ENCODE measurements at regions not wholly inside any gene's neighbourhood (a gene's known extent, or its start where the extent isn't known, plus 50 kb on each side); places are given as distances from the start of the nearest gene placed in this dataset.
"Not testable (repeated sequence)": the region's sequence is repeated elsewhere in the genome, so short reads cannot be mapped to it uniquely, and the experiment has no call there.

- no peak for DNase-seq (ENCODE audit: low read depth in 2 of 2)
Measured at GRCh38 chr5:109630093-109630492, 59.6 kb upstream of the MAN2A1 start.

DNA sequence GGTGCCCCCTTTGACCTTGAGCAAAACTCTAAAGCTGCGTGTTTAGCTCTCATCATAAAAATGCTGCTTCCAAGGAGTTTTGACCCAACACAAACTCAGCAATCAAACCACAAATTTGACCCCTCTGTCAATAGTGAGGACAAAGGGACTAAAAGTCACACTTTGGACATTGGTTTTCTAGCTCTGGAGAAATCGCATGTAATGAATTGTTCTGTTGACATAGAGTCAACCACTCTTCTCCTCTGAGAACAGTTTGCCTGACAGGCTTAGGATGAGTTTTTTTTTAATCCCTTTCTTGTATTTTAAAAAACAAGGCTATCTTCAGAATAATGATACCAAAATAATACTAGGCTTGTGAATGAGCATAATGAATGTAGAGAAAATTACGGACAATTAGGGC lies 61.1 kb upstream of the MAN2A1 start:
- DNase-seq (ENCODE audit: low read depth in 2 of 2), result no peak

GRCh38 chr5:109621266-109621665 lies 68.5 kb upstream of the MAN2A1 start:
- not testable (repeated sequence) for DNase-seq (ENCODE audit: low read depth in 2 of 2)

DNA sequence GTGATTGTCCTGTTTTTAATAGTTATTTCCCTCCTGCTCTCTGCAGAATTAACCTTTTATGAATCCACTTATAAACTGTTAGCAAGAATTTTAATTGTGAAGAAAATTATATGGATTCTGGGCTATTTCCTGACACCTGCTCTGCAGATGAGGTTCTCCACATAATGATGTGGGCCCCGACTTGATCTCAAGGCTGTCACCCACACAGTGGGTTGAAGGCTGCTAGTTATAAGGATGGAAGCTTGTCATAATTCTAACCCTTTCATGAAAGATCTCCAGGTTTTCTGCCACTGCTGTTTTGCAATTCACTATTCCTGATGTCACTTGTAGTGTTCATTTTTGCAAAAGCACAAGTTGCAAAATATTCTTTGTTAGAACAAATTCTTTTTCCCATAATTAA lies 69.1 kb upstream of the MAN2A1 start:
- DNase-seq (ENCODE audit: low read depth in 2 of 2), result no peak

GRCh38 chr5:109619606-109620005 lies 70.1 kb upstream of the MAN2A1 start:
- no peak for DNase-seq (ENCODE audit: low read depth in 2 of 2)

- DNase-seq (ENCODE audit: low read depth in 2 of 2), result no peak
Measured at GRCh38 chr5:109619021-109619460, 70.7 kb upstream of the MAN2A1 start.

DNA sequence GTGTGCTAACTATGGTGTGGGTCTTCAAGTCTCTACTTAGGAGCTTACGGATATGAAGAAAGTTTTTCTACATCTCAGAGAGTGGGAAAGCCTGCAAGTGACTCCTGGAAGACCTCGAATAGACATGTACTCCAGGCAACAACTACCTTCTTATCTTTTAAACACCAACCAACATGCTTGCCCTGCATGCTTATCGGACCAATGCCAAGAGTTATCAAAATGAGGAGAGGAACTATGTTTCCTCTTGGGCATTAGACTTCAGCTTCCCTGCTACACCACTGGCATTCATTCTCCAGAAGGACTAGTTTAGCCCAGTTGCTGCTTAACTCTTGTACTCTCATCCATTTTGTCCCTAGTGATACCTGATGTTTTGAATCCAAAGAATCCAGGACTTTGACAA lies 74.7 kb upstream of the MAN2A1 start:
- DNase-seq (ENCODE audit: low read depth in 2 of 2), result no peak

GRCh38 chr5:109614301-109614700 lies 75.4 kb upstream of the MAN2A1 start:
- no peak for DNase-seq (ENCODE audit: low read depth in 2 of 2)

GRCh38 chr5:109612278-109612905 lies 77.3 kb upstream of the MAN2A1 start:
- DNase-seq (ENCODE audit: low read depth in 2 of 2), result no peak

DNA sequence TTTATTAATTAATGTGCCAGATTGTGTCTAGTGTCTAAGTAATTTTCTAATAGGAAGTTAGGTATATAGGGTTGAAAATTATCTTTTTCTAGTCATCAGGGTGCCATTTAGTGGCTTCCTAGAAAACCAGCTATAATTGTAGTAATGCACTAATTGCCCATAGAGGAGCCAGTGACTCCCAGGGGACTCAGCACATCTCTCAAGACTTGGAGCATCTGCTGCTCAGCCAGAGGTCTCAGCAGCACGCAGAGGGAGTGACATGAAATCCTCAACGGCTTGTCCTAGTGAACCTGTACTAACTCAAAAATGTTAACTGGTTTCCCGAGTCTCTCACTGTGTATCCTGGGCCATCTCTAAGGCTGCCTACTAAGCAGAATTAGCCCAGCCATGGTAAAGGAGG lies 78.2 kb upstream of the MAN2A1 start:
- no peak for DNase-seq (ENCODE audit: low read depth in 2 of 2)

- no peak for DNase-seq (ENCODE audit: low read depth in 2 of 2)
Measured at GRCh38 chr5:109611061-109611460, 78.7 kb upstream of the MAN2A1 start.

DNA sequence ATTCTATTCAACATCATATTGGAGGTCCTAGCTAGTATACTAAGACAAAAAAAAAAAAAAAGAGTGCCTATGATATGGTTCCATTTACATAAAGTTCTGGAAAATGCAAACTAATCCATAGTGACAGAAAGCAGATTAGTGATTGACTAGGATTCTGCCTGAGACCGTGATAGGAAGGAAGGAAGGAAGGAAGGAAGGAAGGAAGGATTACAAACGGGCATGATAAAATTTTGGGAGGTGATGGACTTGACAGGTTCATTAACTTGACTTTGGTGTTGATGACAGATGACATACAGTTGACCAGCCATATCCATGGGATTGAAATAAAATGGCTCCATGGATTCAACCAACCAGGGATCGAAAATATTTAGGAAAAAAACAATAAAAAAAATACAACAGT lies 79.1 kb upstream of the MAN2A1 start:
- DNase-seq (ENCODE audit: low read depth in 2 of 2), result no peak

DNA sequence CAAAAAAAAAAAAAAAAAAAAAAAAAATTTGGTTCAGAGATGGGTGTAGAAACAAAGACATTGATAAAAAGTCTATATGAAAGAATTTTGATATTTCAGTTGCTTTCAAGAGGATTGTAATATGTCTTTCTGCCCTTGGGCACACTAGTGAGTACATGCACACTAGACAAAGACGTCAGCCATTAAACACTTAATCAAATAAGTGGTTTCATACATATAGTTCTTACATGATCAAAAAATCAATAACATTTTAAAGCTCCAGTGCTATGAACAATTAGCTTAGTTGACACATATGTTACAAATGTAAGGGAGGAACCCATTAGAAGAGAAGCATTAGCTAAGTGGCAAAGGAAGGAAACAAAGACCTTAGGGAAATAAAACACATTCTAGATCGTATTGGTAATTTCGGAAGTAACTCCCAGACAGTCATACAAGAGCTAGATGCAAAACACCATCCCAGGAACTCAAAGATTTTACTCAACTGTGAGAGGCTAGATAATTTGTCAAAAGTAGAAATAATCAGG lies 84.5 kb upstream of the MAN2A1 start:
- no peak for DNase-seq (ENCODE audit: low read depth in 2 of 2)

- no peak for DNase-seq (ENCODE audit: low read depth in 2 of 2)
Measured at GRCh38 chr5:109604758-109605157, 85.0 kb upstream of the MAN2A1 start.

- DNase-seq (ENCODE audit: low read depth in 2 of 2), result no peak
Measured at GRCh38 chr5:109601736-109602135, 88.0 kb upstream of the MAN2A1 start.

GRCh38 chr5:109597893-109598292 lies 91.8 kb upstream of the MAN2A1 start:
- no peak for DNase-seq (ENCODE audit: low read depth in 2 of 2)

DNA sequence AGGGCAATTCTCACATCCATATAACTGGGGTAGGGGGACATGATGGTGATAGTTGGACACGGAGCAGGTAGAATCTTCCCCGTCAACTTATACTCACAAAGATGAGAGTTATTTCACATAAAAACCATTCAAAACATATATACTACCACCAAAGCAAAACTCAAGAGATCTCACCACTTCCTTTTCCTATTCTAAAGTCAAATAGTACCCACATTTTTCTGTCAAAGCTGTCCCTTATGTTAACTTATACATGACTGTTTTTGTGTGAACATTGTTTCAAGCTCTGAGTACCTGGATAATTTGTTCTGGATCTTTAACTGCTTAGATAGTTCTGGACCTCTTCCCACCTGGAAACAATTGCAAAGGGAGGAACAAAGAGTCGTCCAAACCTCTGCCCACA lies 95.5 kb upstream of the MAN2A1 start:
- no peak for DNase-seq (ENCODE audit: low read depth in 2 of 2)

- no peak for DNase-seq (ENCODE audit: low read depth in 2 of 2)
Measured at GRCh38 chr5:109590799-109591198, 98.9 kb upstream of the MAN2A1 start.

DNA sequence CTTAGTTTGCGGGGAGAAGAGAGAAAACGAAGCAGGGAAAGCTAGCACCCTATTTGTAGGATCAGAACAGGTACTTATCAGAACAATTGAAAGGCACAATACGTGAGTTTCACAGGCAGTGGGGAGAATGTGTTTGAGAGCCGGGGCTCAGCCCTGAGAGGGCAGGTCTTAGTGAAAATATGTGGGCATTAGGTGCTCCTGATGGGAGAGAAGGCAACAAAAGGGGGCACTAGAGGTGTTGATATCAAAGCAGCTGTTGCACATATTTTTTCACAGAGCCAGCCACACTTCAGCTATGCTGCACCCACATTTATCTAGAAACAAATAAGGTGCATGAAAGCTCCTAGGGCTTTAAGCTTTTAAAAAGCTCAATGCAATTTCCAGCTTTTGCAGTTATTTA lies 99.7 kb upstream of the MAN2A1 start:
- DNase-seq (ENCODE audit: low read depth in 2 of 2), result no peak

DNA sequence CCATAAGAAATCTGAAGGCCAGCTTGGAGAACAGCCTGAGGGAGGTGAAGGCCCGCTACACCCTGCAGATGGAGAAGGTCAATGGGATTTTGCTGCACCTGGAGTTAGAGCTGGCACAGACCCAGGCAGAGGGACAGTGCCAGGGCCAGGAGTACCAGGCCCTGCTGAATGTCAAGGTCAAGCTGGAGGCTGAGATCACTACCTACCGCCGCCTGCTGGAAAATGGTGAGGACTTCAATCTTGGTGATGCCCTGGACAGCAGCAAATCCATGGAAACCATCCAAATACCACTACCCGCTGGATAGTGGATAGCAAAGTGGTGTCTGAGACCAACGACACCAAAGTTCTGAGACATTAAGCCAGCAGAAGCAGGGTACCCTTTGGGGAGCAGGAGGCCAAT lies 100.5 kb upstream of the MAN2A1 start:
- no peak for DNase-seq (ENCODE audit: low read depth in 2 of 2)

- DNase-seq (ENCODE audit: low read depth in 2 of 2), result no peak
Measured at GRCh38 chr5:109588281-109589035, 101.3 kb upstream of the MAN2A1 start.

DNA sequence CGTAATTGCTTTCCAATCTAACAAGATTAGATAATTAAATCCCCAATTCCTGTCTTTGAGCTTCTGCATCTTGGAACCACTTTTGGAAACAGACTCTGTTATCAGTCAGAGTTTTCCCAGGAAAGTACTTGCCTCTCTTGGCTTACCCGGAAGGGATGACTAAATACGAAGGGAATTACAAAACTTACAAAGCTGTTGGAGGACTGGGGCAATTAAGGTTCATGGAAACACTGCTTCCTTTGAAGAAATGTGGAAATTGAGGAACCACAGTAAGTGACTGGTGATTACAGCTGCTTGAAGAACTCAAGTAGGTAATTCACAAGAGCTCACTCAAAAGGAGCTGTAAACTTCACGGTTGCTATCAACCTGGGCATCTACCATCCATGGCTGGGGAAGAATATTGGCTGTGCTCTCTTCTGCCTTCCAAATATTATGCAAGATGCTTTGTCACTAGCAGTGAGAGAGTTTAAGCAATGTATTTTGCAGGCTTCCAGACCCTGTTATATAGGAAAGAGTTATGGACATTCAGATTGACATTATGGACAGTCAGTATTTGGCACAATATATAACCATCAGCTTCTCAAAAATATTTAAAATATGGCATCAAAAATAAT lies 104.6 kb upstream of the MAN2A1 start:
- no peak for DNase-seq (ENCODE audit: low read depth in 2 of 2)

GRCh38 chr5:109580225-109580624 lies 109.5 kb upstream of the MAN2A1 start:
- no peak for DNase-seq (ENCODE audit: low read depth in 2 of 2)

Data from activated CD4-positive, alpha-beta T cell treated with anti-CD3 and anti-CD28 coated beads for 24 hours (primary cell).